ENCODE measurements at regions not wholly inside any gene's neighbourhood (a gene's known extent, or its start where the extent isn't known, plus 50 kb on each side); places are given as distances from the start of the nearest gene placed in this dataset.

DNA sequence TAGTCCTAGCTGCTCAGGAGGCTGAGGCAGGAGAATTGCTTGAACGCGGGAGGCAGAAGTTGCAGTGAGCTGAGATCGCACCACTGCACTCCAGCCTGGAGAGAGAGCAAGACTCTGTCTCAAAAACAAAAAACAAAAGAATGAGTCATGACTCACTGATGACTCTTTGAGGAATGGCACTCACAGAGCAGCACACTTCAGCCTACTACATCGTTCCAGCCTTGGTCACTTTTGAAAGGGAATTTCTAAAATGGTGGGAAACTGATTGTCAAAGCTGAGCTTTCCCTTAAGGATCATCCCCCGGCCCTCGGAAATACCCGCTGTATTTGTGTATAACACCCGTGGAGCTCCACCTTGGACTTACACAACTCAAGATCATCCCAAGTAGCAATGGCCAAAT lies 217.3 kb upstream of the HS6ST1 start:
- TF ChIP-seq, protein P1, sequence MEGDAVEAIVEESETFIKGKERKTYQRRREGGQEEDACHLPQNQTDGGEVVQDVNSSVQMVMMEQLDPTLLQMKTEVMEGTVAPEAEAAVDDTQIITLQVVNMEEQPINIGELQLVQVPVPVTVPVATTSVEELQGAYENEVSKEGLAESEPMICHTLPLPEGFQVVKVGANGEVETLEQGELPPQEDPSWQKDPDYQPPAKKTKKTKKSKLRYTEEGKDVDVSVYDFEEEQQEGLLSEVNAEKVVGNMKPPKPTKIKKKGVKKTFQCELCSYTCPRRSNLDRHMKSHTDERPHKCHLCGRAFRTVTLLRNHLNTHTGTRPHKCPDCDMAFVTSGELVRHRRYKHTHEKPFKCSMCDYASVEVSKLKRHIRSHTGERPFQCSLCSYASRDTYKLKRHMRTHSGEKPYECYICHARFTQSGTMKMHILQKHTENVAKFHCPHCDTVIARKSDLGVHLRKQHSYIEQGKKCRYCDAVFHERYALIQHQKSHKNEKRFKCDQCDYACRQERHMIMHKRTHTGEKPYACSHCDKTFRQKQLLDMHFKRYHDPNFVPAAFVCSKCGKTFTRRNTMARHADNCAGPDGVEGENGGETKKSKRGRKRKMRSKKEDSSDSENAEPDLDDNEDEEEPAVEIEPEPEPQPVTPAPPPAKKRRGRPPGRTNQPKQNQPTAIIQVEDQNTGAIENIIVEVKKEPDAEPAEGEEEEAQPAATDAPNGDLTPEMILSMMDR (IDR thresholded peaks at IDR 0.05): no peak
- no peak for TF ChIP-seq POLR2A (IDR thresholded peaks at IDR 0.05)
- no peak for TF ChIP-seq POLR2AphosphoS5 (IDR thresholded peaks at IDR 0.05)

Data from prostate gland (tissue), 2 donors.